ENCODE measurements at regions not wholly inside any gene's neighbourhood (a gene's known extent, or its start where the extent isn't known, plus 50 kb on each side); places are given as distances from the start of the nearest gene placed in this dataset.

DNA sequence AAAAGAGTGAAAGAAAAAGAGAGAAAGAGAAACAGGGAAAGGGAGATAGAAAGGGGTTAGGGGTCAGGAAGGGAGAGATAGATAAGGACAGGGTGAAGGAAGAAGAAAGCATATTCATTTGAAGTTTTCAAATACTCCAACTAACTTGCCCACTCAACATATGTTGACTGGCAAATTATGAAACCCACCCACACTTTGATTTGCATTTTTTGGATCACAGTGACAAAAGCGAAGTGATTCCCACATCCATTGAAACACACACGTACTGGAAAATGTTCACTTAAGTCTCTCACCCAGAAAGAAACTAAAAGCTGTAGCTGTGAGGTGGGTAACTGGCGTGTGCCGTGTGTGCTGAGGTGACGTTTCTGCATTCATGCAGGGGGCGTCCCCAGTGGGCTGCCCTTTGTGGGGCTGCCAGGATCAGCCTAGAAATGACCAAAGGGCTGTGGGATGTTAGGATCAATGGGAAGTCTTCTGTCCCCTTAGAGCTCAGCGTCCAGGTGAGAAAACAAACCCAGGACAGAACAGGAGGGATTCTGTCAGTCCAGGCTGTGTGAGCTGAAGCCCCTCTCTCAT, 134.9 kb upstream of the ADARB2 start:
- no peak overlapping the region for H2AFZ ChIP-seq
- H3F3A ChIP-seq (replicated peaks; ENCODE audit: low read depth): no peaks in the 10 kb centered on the region
- peaks cover 6% of the 10 kb centered on the region for H3K36me3 Mint-ChIP-seq (ENCODE audit: low read depth)
- no peaks in the 10 kb centered on the region for H3K79me2 ChIP-seq (replicated peaks; ENCODE audit: insufficient read depth)
- H3K4me2 ChIP-seq: no peak overlapping the region
- H3K27me3 ChIP-seq (ENCODE audit: insufficient read depth): no peaks in the 10 kb centered on the region
- no peaks in the 10 kb centered on the region for H4K20me1 ChIP-seq (replicated peaks; ENCODE audit: insufficient read depth)
- no peak overlapping the region for H3K27ac Mint-ChIP-seq
- H3K4me1 Mint-ChIP-seq: no peaks in the 10 kb centered on the region
- no peak overlapping the region for H3K4me3 ChIP-seq
- H3K4me3 Mint-ChIP-seq: no peak overlapping the region
- no peak for ATAC-seq
- H3K27ac ChIP-seq (ENCODE audit: low read depth): no peak overlapping the region
- H3K9me3 Mint-ChIP-seq: peaks cover 13% of the 10 kb centered on the region; the same call in 2 of the 3 replicates
- H3K4me1 ChIP-seq (ENCODE audit: insufficient read depth): no peaks in the 10 kb centered on the region
- no peaks in the 10 kb centered on the region for H3K36me3 ChIP-seq (ENCODE audit: insufficient read depth)
- TF ChIP-seq EZH2 (IDR thresholded peaks at IDR 0.05; ENCODE audit: low read depth, unreplicated experiment) (no peak), STAT1 (IDR thresholded peaks at IDR 0.05; ENCODE audit: unreplicated experiment) (no peak), JUNB (IDR thresholded peaks at IDR 0.05; ENCODE audit: unreplicated experiment) (no peak), EZH2phosphoT487 (IDR thresholded peaks at IDR 0.05; ENCODE audit: unreplicated experiment) (no peak), POLR2AphosphoS5 (IDR thresholded peaks at IDR 0.05; ENCODE audit: low read depth) (no peak), ZNF331 (CRISPR knock-in tag; IDR thresholded peaks at IDR 0.05; ENCODE audit: low read depth) (no peak), CREB1 (CRISPR knock-in tag; IDR thresholded peaks at IDR 0.05; ENCODE audit: low read depth) (no peak)
- TF ChIP-seq, protein P1, sequence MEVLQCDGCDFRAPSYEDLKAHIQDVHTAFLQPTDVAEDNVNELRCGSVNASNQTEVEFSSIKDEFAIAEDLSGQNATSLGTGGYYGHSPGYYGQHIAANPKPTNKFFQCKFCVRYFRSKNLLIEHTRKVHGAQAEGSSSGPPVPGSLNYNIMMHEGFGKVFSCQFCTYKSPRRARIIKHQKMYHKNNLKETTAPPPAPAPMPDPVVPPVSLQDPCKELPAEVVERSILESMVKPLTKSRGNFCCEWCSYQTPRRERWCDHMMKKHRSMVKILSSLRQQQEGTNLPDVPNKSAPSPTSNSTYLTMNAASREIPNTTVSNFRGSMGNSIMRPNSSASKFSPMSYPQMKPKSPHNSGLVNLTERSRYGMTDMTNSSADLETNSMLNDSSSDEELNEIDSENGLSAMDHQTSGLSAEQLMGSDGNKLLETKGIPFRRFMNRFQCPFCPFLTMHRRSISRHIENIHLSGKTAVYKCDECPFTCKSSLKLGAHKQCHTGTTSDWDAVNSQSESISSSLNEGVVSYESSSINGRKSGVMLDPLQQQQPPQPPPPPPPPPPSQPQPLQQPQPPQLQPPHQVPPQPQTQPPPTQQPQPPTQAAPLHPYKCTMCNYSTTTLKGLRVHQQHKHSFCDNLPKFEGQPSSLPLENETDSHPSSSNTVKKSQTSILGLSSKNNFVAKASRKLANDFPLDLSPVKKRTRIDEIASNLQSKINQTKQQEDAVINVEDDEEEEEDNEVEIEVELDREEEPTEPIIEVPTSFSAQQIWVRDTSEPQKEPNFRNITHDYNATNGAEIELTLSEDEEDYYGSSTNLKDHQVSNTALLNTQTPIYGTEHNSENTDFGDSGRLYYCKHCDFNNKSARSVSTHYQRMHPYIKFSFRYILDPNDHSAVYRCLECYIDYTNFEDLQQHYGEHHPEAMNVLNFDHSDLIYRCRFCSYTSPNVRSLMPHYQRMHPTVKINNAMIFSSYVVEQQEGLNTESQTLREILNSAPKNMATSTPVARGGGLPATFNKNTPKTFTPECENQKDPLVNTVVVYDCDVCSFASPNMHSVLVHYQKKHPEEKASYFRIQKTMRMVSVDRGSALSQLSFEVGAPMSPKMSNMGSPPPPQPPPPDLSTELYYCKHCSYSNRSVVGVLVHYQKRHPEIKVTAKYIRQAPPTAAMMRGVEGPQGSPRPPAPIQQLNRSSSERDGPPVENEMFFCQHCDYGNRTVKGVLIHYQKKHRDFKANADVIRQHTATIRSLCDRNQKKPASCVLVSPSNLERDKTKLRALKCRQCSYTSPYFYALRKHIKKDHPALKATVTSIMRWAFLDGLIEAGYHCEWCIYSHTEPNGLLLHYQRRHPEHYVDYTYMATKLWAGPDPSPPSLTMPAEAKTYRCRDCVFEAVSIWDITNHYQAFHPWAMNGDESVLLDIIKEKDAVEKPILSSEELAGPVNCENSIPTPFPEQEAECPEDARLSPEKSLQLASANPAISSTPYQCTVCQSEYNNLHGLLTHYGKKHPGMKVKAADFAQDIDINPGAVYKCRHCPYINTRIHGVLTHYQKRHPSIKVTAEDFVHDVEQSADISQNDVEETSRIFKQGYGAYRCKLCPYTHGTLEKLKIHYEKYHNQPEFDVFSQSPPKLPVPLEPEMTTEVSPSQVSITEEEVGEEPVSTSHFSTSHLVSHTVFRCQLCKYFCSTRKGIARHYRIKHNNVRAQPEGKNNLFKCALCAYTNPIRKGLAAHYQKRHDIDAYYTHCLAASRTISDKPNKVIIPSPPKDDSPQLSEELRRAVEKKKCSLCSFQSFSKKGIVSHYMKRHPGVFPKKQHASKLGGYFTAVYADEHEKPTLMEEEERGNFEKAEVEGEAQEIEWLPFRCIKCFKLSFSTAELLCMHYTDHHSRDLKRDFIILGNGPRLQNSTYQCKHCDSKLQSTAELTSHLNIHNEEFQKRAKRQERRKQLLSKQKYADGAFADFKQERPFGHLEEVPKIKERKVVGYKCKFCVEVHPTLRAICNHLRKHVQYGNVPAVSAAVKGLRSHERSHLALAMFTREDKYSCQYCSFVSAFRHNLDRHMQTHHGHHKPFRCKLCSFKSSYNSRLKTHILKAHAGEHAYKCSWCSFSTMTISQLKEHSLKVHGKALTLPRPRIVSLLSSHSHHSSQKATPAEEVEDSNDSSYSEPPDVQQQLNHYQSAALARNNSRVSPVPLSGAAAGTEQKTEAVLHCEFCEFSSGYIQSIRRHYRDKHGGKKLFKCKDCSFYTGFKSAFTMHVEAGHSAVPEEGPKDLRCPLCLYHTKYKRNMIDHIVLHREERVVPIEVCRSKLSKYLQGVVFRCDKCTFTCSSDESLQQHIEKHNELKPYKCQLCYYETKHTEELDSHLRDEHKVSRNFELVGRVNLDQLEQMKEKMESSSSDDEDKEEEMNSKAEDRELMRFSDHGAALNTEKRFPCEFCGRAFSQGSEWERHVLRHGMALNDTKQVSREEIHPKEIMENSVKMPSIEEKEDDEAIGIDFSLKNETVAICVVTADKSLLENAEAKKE (CRISPR knock-in tag; IDR thresholded peaks at IDR 0.05): no peak
- H3K9me2 ChIP-seq (ENCODE audit: insufficient read depth): no peaks in the 10 kb centered on the region; the same call in 1 of the 2 replicates
- DNase-seq (ENCODE audit: low spot score): no peak
- peaks cover 4% of the 10 kb centered on the region for H3K27me3 Mint-ChIP-seq (ENCODE audit: insufficient read depth, low read depth, poor library complexity)
